PC-3 (cell line): ENCODE measurements at regions not wholly inside any gene's neighbourhood (a gene's known extent, or its start where the extent isn't known, plus 50 kb on each side); places are given as distances from the start of the nearest gene placed in this dataset.

Source experiments
- ATAC-seq: fragments of 200-7000 bp; cut with Tn5 transposase; 2 replicates; pipeline ENCODE4 v1.9.1; 2020; ENCODE audit warnings: mild to moderate bottlenecking, moderate library complexity
- BruUV-seq: library from RNA; stranded (reverse); fragments of 400-500 nt; replicated peaks from 2 replicates; lab custom pipeline; 2021; lab: Mats Ljungman, UMichigan
- CTCF ChIA-PET: fragments of 300-600 bp; sonication (Branson Sonifier 250); formaldehyde crosslinking; loops from one replicate; lab custom pipeline; 2022; ENCODE audit warnings: antibody characterized with exemption; lab: Charles Lee
- POLR2A ChIA-PET: fragments of 300-600 bp; sonication (Branson Sonifier 250); formaldehyde crosslinking; loops from one replicate; lab custom pipeline; 2022; ENCODE audit warnings: antibody characterized with exemption; ENCODE audit not compliant: unreplicated experiment; lab: Charles Lee
- DNase-seq: peaks from one replicate; pipeline ENCODE4 v3.0.0-alpha.2; 2015
- H2AFZ ChIP-seq: fragments of 300-600 bp; sonication (generic); 2 replicates; pipeline ENCODE4 v1.6.0; 2016; ENCODE audit warnings: antibody characterized with exemption, low read length
- H3F3A ChIP-seq: fragments of 300-600 bp; sonication (generic); one replicate; pipeline ENCODE4 v1.6.0; 2017; ENCODE audit warnings: antibody characterized with exemption, low read length, control low read depth, mild to moderate bottlenecking; ENCODE audit not compliant: unreplicated experiment
- H3K27ac ChIP-seq: fragments of 300-600 bp; sonication (generic); 2 replicates; pipeline ENCODE4 v1.5.1; 2016; ENCODE audit warnings: mild to moderate bottlenecking, low read length
- H3K27me3 ChIP-seq: fragments of 300-600 bp; sonication (generic); 2 replicates; pipeline ENCODE4 v1.6.1; 2016; ENCODE audit warnings: low read length, mixed read lengths
- H3K36me3 ChIP-seq: fragments of 300-600 bp; sonication (generic); 2 replicates; pipeline ENCODE4 v1.6.1; 2016; ENCODE audit warnings: low read depth, mixed run types, low read length, mixed read lengths
- H3K4me1 ChIP-seq: fragments of 300-600 bp; sonication (generic); 2 replicates; pipeline ENCODE4 v1.5.1; 2016; ENCODE audit warnings: low read length; ENCODE audit not compliant: insufficient read depth
- H3K4me2 ChIP-seq: fragments of 300-600 bp; sonication (generic); 2 replicates; pipeline ENCODE4 v1.6.0; 2016; ENCODE audit warnings: low read length
- H3K4me3 ChIP-seq: fragments of 300-600 bp; sonication (generic); 2 replicates; pipeline ENCODE4 v1.5.1; 2016; ENCODE audit warnings: mild to moderate bottlenecking, low read length, mixed read lengths
- H3K79me2 ChIP-seq: fragments of 300-600 bp; sonication (generic); 2 replicates; pipeline ENCODE4 v1.6.1; 2017; ENCODE audit warnings: low read length, mixed read lengths
- H3K9ac ChIP-seq: fragments of 300-600 bp; sonication (generic); 2 replicates; pipeline ENCODE4 v1.6.0; 2016; ENCODE audit warnings: mild to moderate bottlenecking, low read length
- H3K9me2 ChIP-seq: fragments of 300-600 bp; sonication (generic); replicated peaks from 2 replicates; pipeline ENCODE4 v1.6.1; 2016; ENCODE audit warnings: mixed run types, low read length, mixed read lengths
- H3K9me3 ChIP-seq: fragments of 300-600 bp; sonication (generic); 2 replicates; pipeline ENCODE4 v1.6.1; 2016; ENCODE audit warnings: low read length, mixed read lengths
- H4K20me1 ChIP-seq: fragments of 300-600 bp; sonication (generic); 2 replicates; pipeline ENCODE4 v1.6.1; 2016; ENCODE audit warnings: low read length, mixed read lengths
- EZH2 ChIP-seq: fragments of 300-600 bp; sonication (generic); IDR thresholded peaks from one replicate; pipeline ENCODE4 v1.6.1; 2017; ENCODE audit warnings: antibody characterized with exemption, mild to moderate bottlenecking, low read length; ENCODE audit not compliant: unreplicated experiment
- EZH2phosphoT487 ChIP-seq: fragments of 300-600 bp; sonication (generic); IDR thresholded peaks from 2 replicates; pipeline ENCODE4 v1.6.1; 2018; ENCODE audit warnings: mild to moderate bottlenecking, antibody characterized with exemption, low read length, borderline replicate concordance
- intact Hi-C: fragments of 100-400 bp; cut with micrococcal nuclease; formaldehyde crosslinking; loops from 2 replicates; pipeline ENCODE4 v1.9.0; 2023
- TF ChIP-seq, protein P1 (sequence below): fragments of 300-600 bp; sonication (generic); conservative IDR thresholded peaks from 2 replicates; pipeline ENCODE4 v1.5.1; 2017; ENCODE audit warnings: antibody characterized with exemption, low read depth, mild to moderate bottlenecking, low read length

DNA sequence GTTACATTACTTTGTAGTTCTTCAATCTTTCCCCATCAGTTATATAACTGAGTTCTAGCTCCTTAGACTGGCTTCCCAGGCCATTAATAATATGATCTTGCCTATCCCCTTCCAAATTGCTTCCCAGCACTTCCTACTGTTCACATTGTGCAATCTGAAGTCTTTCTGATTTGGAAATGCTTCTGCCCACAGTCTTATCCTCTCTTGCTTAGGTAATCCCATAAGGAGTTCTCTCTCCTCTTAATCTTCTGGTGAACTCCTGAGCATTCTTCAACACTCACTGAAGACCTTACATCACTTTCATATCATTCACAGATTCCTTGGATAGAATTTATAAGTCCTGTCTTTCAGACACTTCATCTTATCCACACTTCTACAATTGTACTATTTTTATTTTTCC is 132.7 kb upstream of the TTC29 start:
- ChIA-PET POLR2A (no interaction called here), CTCF (no interaction called here)
- TF ChIP-seq EZH2 (no peak), EZH2phosphoT487 (no peak)
- TF ChIP-seq, protein P1, sequence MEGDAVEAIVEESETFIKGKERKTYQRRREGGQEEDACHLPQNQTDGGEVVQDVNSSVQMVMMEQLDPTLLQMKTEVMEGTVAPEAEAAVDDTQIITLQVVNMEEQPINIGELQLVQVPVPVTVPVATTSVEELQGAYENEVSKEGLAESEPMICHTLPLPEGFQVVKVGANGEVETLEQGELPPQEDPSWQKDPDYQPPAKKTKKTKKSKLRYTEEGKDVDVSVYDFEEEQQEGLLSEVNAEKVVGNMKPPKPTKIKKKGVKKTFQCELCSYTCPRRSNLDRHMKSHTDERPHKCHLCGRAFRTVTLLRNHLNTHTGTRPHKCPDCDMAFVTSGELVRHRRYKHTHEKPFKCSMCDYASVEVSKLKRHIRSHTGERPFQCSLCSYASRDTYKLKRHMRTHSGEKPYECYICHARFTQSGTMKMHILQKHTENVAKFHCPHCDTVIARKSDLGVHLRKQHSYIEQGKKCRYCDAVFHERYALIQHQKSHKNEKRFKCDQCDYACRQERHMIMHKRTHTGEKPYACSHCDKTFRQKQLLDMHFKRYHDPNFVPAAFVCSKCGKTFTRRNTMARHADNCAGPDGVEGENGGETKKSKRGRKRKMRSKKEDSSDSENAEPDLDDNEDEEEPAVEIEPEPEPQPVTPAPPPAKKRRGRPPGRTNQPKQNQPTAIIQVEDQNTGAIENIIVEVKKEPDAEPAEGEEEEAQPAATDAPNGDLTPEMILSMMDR = no peak
- H4K20me1 ChIP-seq = no peaks in the 10 kb centered on the region
- no peaks in the 10 kb centered on the region for H3K9me3 ChIP-seq
- H3K79me2 ChIP-seq = no peaks in the 10 kb centered on the region
- no peaks in the 10 kb centered on the region for H3K36me3 ChIP-seq
- H3K27ac ChIP-seq = no peak overlapping the region
- intact Hi-C loops = no loop called here
- DNase-seq (no peak), ATAC-seq (no peak)
- no peaks in the 10 kb centered on the region for H3K4me1 ChIP-seq
- BruUV-seq = no TSS peak
- no peak overlapping the region for H3K9ac ChIP-seq
- no peak overlapping the region for H3K4me2 ChIP-seq
- H3F3A ChIP-seq = no peaks in the 10 kb centered on the region
- H3K27me3 ChIP-seq = peaks cover 21% of the 10 kb centered on the region; the same call in 1 of the 2 replicates
- H3K4me3 ChIP-seq = no peak overlapping the region
- H2AFZ ChIP-seq = no peak overlapping the region
- no peaks in the 10 kb centered on the region for H3K9me2 ChIP-seq

DNA sequence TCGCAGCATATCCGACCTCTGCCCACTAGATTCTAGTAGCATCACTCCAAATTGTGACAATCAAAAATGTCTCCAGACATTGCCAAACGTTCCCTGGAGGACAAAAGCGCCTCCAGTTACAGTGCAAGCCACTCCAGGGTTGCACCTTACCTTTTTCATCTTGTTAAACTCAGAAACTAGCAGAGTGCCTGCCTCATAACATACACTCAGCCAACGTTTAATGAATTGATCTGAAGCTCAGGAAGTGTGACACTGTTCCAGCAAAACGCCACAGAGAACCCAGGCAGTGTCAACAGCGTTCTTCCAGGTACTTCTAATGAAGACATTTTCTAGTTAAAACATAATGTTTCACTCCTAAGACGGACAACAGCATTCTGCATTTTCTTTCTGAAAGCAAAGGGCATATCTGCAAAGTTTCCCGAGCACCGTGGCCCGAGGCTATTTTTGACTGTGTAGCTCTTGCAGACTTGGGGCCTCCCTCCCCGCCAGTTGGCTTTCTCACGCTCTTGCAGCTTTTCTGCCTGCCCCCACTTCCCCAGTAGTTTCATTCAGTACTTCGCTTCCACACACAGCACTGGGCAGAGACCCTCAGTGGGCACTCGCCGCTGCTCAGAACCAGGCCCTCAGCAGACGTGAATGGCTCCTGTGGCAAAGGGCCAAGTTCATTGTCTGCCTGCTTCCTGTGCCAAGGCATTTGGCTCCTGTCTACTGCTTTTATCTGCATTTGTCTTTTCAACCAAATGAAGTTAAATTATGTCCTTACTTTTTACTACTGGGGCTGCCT is 133.4 kb upstream of the TTC29 start:
- Histone ChIP-seq H3K4me1 (no peaks in the 10 kb centered on the region), H3K27me3 (peaks cover 21% of the 10 kb centered on the region; the same call in 1 of the 2 replicates), H3K4me3 (no peak overlapping the region), H3K79me2 (no peaks in the 10 kb centered on the region), H3K9me3 (no peaks in the 10 kb centered on the region), H3K9me2 (no peaks in the 10 kb centered on the region), H3F3A (no peaks in the 10 kb centered on the region), H3K4me2 (no peak overlapping the region), H3K9ac (no peak overlapping the region), H2AFZ (no peak overlapping the region), H4K20me1 (no peaks in the 10 kb centered on the region), H3K36me3 (no peaks in the 10 kb centered on the region), H3K27ac (no peak overlapping the region)
- no TSS peak for BruUV-seq
- intact Hi-C loops = no loop called here
- ATAC-seq (no peak), DNase-seq (no peak)
- ChIA-PET POLR2A (no interaction called here), CTCF (no interaction called here)
- TF ChIP-seq EZH2phosphoT487 = no peak
- TF ChIP-seq, protein P1 = no peak
- TF ChIP-seq EZH2 = no peak

DNA sequence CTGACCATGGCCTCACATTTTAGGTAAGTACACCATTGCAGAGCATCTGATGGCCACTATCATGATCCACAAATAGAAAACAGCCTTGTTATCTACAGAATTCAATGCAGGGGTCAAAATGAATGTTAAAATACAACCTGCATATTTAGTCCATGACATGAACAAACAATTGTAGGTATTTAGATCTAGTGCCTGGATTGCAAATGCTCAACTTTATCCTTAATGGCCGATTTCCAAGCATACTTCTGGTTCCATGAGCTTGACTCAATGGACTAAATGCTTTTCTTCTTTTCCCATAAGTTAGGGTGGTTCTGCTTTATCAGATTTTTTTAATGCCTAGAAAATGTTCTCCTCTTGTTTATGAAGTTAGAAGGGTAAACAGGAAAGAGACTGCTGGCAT is 139.2 kb upstream of the TTC29 start:
- Histone ChIP-seq H3K4me3 (no peak overlapping the region), H3K4me2 (no peak overlapping the region), H3K4me1 (no peaks in the 10 kb centered on the region), H3K9me3 (no peaks in the 10 kb centered on the region), H3K9me2 (no peaks in the 10 kb centered on the region), H4K20me1 (no peaks in the 10 kb centered on the region), H2AFZ (no peak overlapping the region), H3F3A (no peaks in the 10 kb centered on the region), H3K27ac (no peak overlapping the region), H3K36me3 (no peaks in the 10 kb centered on the region), H3K9ac (no peak overlapping the region), H3K27me3 (peaks cover 41% of the 10 kb centered on the region), H3K79me2 (no peaks in the 10 kb centered on the region)
- ChIA-PET POLR2A (no interaction called here), CTCF (no interaction called here)
- intact Hi-C loops = no loop called here
- no TSS peak for BruUV-seq
- no peak for ATAC-seq
- TF ChIP-seq EZH2 (no peak), EZH2phosphoT487 (no peak)
- TF ChIP-seq, protein P1 = no peak
- DNase-seq = no peak
